Brain microvascular endothelial cell (primary cell): ENCODE measurements at regions not wholly inside any gene's neighbourhood (a gene's known extent, or its start where the extent isn't known, plus 50 kb on each side); places are given as distances from the start of the nearest gene placed in this dataset.

Experiments
- DNase-seq: peaks from one replicate; pipeline ENCODE4 v3.0.0-alpha.2; 2020
- H3K27ac ChIP-seq: fragments of 250-450 bp; sonication (Bioruptor Pico); 2 replicates; pipeline ENCODE4 v1.5.1; 2020; ENCODE audit warnings: mild to moderate bottlenecking, moderate library complexity
- H3K27me3 ChIP-seq: fragments of 250-450 bp; sonication (Bioruptor Pico); replicated peaks from 2 replicates; pipeline ENCODE4 v1.5.1; 2020; ENCODE audit warnings: mild to moderate bottlenecking
- H3K36me3 ChIP-seq: fragments of 250-450 bp; sonication (Bioruptor Pico); replicated peaks from 2 replicates; pipeline ENCODE4 v1.5.1; 2020; ENCODE audit warnings: mild to moderate bottlenecking
- H3K4me3 ChIP-seq: 2 replicates; pipeline ENCODE4 v1.5.1; 2011; ENCODE audit warnings: low read depth, mild to moderate bottlenecking, control low read depth, low read length, moderate library complexity
- CTCF ChIP-seq: IDR thresholded peaks from 2 replicates; pipeline ENCODE4 v1.5.1; 2011; ENCODE audit warnings: low read depth, mild to moderate bottlenecking, moderate library complexity, low read length, control low read depth, inconsistent platforms; ENCODE audit errors: missing control alignments
- in situ Hi-C: cut with HindIII; loops from 2 replicates; pipeline ENCODE4 v1.10.0; 2017; ENCODE audit warnings: low sequenced_read_pairs, low pct_ligation_motif_present

DNA sequence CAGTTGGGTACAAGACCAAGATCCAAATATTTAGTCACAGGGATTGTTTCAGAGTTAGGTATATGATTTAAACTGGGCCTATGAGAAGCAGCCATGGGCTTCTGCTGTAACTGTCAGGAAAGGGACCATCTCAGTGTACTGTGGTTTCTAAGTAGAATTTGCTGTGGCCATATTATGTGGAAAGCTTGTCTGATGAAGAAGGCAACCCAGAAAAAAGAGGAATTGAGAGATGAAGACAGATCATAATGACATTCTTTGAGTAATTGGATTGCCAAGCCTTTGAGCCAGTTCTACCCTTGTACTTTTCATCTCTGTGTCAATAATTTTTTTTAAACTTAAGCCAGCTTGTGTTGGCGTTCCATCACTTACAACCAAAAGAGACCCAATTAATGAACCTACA is 259.6 kb downstream of the NUP35 start:
- no peaks in the 10 kb centered on the region for H3K36me3 ChIP-seq
- no peak overlapping the region for H3K4me3 ChIP-seq
- no peaks in the 10 kb centered on the region for H3K27me3 ChIP-seq
- in situ Hi-C loops: no loop called here
- no peak for DNase-seq
- no peak overlapping the region for H3K27ac ChIP-seq
- TF ChIP-seq CTCF: no peak

GRCh38 chr2:183389546-183390080 is 265.4 kb downstream of the NUP35 start:
- no peak for TF ChIP-seq CTCF
- Histone ChIP-seq H3K36me3 (no peaks in the 10 kb centered on the region), H3K4me3 (no peak overlapping the region), H3K27me3 (no peaks in the 10 kb centered on the region), H3K27ac (no peak overlapping the region)
- no peak for DNase-seq
- in situ Hi-C loops: no loop called here

GRCh38 chr2:183390109-183390508 is 265.9 kb downstream of the NUP35 start:
- Histone ChIP-seq H3K4me3 (no peak overlapping the region), H3K27ac (no peak overlapping the region), H3K36me3 (no peaks in the 10 kb centered on the region), H3K27me3 (no peaks in the 10 kb centered on the region)
- no peak for TF ChIP-seq CTCF
- in situ Hi-C loops: no loop called here
- DNase-seq: no peak

DNA sequence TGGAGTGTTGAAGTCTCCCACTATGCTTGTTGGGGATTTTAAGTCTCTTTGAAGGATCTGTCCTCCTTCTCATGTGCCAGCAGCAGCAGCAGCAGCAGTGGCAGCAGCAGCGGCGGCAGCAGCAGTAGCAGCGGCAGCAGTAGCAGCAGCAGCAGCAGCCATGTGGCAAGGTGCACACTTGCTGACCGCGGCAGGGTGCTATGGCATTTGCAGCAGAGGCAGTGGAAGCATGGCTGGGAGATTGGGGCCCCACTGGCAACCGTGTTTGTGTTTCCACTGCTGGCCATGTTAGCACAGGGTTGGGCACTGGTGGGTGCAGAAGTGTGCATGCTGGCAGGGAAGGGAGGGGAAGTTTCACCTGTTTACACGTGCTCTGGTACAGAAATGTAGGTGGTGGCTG is 280.1 kb downstream of the NUP35 start:
- H3K27ac ChIP-seq: no peak overlapping the region
- H3K4me3 ChIP-seq: no peak overlapping the region
- in situ Hi-C loops: no loop called here
- H3K36me3 ChIP-seq: no peaks in the 10 kb centered on the region
- TF ChIP-seq CTCF: no peak
- no peaks in the 10 kb centered on the region for H3K27me3 ChIP-seq
- DNase-seq: no peak

- no peaks in the 10 kb centered on the region for H3K27me3 ChIP-seq
- no peak for DNase-seq
- no peaks in the 10 kb centered on the region for H3K36me3 ChIP-seq
- no peak overlapping the region for H3K27ac ChIP-seq
- TF ChIP-seq CTCF: no peak
- in situ Hi-C loops: no loop called here
- no peak overlapping the region for H3K4me3 ChIP-seq
Measured at GRCh38 chr2:183408562-183408961, 284.3 kb downstream of the NUP35 start.

DNA sequence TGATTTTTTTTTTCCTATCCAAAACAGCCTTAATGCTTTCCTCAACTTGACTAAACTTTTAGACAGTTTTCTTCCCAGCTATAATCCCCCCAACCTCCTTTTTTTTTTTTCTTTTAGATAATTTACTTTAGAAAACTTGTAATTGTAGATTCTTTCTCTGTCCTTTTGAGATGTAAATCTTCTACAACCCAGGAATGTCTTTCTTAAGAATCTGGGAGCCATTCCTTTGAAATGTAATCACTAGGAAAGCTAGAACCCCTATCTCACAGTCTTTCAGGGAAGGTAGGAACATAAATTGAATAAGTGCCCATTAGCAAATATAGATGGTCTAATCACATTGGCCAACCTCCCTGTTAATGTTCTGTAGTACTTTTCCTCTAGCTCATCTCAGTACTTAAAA is 285.4 kb downstream of the NUP35 start:
- no peak overlapping the region for H3K27ac ChIP-seq
- H3K4me3 ChIP-seq: no peak overlapping the region
- no peaks in the 10 kb centered on the region for H3K36me3 ChIP-seq
- no peak for DNase-seq
- no peak for TF ChIP-seq CTCF
- in situ Hi-C loops: no loop called here
- no peaks in the 10 kb centered on the region for H3K27me3 ChIP-seq
